ENCODE measurements at regions not wholly inside any gene's neighbourhood (a gene's known extent, or its start where the extent isn't known, plus 50 kb on each side); places are given as distances from the start of the nearest gene placed in this dataset.

DNA sequence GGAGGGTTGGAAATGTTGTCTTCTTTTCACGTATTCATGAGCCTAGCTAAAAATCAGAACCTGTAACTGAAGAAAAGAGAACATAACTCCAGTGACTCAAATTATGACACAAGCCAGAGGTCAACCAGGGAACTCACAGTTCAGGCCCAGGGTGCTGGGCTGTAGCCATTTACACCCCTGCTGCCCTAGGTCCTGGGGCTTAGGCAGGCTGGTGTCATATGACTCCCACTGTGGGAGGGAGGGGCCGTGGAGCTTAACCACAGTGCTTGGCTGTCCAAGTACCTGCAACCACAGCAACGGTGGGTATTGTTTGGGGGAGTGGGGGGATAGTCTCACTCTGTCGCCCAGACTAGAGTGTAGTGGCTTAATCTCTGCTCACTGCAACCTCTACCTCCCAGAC, 71.1 kb upstream of the AMZ2 start:
- no peak for TF ChIP-seq EZH2 (IDR thresholded peaks at IDR 0.05; ENCODE audit: insufficient read depth, poor library complexity, severe bottlenecking)
- no peak for TF ChIP-seq EZH2phosphoT487 (IDR thresholded peaks at IDR 0.05; ENCODE audit: insufficient read depth, low read depth)

All from GM23248 (cell line).